ENCODE measurements at regions not wholly inside any gene's neighbourhood (a gene's known extent, or its start where the extent isn't known, plus 50 kb on each side); places are given as distances from the start of the nearest gene placed in this dataset.

DNA sequence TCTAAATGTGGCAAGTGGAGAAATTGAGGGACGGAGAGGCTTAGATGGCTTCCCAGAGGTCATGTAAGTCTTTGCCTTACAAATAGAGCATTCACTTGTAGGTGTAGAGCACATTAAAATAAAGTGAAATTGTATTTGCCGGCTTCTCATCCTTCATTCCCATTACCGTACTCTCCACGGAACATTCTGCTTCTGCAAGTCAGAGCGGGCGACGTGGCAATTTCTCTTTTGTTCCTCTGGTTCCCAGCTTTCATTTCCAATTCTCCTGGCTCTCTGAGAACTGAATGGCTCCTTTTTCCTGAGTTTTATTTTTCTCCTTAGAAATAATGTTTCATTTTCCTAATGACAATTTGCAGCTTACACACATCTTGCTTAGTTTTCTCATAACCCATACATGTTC, 51.3 kb upstream of the PFKP start:
- no peak for DNase-seq

DNA sequence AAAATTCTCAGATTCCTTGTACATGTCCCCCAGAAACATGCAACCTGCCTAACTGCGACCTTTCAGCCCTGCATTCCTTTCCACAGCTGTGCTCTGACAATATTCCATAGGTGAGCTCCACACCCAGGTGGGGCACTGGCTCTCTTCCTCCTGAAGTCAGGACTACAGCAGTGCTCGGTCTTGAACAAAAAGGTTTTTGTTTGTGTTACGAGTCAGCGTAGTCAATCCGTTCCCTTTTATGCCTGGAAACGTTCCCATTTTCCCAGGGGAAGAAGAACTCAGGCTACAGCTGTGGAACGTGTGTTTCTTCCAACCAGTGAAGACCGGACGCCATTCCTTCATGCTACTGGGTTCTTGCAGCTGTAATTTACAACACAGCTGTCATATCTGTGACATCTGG, 52.4 kb upstream of the PFKP start:
- DNase-seq = no peak

DNA sequence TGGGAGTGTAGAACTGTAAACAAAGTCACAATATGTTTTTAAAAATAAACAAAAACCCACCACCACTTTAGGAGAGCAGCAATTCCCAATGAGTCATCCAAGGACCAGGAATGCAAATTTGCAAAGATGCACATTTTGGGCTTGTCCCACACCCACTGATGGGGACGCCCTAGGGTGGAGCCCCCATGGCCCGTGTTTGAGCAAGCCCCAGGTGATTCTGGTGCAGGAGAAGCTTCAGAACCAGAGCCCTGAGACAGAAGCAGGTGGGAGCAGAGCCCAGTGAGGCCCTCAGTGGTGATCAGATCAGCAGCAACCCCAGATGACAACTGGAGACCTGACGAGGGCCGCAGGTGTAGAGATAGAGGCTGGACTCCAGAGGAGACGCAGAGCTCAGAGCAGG, 55.1 kb upstream of the PFKP start:
- DNase-seq = no peak

DNA sequence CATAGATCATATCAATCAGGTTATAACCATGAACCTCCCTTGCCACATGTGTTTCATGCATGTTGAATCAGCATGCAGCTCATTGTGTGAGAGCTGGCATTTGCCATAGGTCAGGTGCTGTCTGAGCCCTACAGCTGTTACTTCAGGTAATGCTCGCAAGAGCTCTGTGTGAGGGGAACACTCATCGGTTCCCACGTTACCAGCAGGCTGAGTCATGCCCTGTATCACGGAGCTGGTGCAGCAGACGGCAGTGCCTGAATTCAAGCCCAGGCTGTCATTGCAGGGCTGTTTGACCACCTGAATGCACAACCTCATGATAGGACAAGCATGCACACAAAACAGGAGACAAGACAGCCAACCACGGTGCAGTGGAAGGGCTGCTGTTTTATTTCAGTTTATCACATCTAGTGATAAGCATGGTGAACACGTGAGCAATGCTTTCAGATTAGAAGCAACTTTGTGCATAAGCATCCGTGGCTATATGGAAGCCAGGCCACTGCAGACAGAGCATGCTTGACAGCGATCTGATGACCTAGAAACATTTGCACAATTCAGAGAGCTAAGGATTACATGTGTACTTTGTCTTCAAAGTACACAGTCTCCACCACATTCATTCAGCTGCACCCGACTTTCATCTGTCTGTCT, 56.4 kb upstream of the PFKP start:
- no peak for DNase-seq

- no peak for DNase-seq
Observed at GRCh38 chr10:3010334-3010733, 57.0 kb upstream of the PFKP start.

DNA sequence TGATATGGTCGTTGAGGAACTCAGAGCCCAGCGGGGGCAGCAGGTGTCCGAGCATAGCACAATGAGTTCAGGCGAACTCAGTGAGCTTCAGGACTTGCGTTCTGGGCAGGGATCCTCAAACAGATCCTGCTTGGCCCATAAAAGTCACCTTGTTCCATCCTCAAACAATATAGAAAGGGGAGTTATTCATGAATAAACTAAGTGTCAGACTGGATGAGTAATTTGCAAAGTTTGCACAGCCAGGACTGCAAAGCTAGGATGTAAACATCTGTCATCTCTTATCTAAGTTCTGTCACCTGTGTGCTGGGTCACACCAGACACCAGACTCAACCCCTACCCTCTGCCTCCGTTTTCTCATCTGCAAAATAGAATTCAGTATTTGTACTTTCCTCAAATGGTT, 58.0 kb upstream of the PFKP start:
- no peak for DNase-seq

- DNase-seq = no peak
Observed at GRCh38 chr10:3008518-3009195, 58.7 kb upstream of the PFKP start.

GRCh38 chr10:3006607-3007006, 60.7 kb upstream of the PFKP start:
- no peak for DNase-seq

DNA sequence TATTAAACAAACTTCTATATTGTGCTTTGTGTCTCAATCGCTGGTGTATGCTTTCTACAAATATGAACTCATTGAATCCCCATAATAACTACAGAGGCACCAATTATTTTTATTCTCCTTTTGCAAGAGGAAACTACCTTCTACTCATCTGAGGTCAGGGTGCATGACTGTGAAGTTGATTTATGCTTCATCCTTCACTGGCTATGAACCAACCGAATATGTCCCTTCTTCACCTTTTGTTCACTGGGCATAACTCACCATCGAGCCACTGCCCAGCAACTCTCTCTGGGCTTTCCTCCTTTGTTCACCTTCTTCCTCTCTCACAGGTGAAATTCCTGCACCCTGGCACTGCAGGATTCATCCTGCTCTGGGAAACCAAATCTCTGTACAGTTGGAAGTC, 61.3 kb upstream of the PFKP start:
- no peak for DNase-seq

DNA sequence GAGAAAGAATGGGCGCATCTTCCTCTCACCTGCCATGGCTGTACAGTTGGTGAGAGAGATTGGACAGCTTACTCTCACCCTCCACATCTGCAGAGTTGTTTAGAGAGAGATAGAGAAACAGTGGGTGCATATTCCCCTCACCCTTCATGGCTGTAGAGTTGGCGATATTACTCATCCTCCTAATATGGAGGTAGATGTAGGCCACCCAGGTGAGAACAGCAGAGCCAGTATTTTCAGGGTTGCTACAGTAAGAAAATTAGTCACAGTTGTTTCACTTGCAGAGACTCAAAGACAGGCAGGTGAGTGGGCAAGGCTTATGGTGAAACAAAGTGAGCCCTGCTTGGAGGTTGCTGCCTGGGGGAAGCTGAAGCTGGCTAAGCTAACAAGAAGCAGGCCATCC, 65.0 kb upstream of the PFKP start:
- no peak for DNase-seq

GRCh38 chr10:3000048-3000447, 67.3 kb upstream of the PFKP start:
- no peak for DNase-seq

- DNase-seq = no peak
Observed at GRCh38 chr10:2994221-2994961, 73.0 kb upstream of the PFKP start.

GRCh38 chr10:2993636-2994035, 73.7 kb upstream of the PFKP start:
- no peak for DNase-seq

- no peak for DNase-seq
Observed at GRCh38 chr10:2992401-2993198, 74.7 kb upstream of the PFKP start.

DNA sequence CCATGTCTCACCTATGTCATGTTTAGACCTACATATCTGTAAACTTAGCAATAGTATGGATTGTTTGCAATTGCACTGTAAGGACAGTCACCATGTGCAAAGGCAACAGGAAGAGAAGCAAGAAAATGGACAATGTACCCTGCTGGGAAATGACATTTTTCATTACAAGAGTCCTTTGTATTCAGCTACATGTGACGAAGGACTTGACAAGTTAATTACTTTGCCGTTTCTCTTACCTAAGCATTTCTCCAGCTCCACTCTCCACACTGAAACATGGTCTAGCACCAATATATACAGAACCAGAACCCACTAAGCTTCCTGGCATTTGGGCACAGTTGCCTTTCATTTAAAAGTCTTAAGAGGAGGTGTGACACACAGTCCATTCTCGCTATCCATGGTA, 76.6 kb upstream of the PFKP start:
- DNase-seq = no peak

DNA sequence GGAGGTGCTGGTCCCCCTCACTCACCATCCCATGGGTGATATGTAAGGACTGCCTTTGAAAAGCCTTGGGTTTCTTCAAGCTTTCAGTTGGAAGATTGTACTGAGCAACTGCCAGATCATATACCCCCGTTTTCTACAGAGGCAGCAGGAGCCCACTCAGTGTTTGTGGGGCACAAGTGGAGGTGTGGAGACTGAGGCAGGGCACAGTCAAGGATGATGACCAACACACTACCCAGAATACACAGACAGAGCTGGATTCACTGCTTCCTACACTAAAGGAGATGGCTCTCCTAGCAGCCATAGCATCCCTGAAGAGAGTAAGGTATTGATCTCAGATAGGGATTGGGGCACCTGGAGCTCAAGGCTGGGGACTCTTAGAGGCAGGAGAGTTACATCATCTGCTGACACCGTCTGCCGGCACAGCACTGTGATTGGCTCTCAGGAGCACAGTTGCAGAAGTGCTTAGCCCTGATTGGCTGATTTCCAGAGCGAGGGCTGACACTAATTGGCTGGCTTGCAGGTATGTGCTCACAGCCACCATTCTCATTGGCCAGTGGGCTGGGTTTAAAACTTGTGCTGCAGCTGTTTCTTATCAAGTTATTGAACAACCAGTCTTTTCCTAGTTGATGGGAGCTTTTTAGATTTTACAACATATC, 77.9 kb upstream of the PFKP start:
- no peak for DNase-seq

DNA sequence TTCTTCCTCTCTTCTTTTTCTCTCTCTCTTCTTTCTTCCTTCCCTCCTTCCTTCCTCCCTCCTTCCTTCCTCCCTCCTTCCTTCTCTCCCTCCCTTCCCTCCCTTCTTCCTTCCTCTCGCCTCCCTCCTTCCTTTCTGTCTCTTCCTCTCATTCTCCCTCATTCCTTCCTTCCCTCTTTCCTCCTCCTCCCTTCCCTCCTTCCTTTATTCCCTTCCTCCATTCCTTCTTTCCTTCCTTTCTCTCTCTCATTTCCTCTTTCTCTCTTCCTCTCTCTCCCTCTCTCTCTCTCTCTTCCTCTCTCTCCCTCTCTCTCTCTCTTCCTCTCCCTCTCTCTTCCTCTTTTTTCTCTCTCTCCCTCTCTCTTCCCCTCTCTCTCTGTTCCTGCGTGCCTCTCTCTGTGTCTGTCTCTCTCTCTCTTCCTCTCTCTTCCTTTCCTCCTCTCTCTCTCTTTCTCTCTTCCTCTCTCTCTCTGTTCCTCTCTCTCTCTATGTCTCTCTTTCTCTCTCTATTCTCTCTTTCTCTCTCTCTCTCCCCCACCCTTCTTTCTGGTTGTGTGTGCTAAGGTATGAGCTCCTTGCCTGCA, 80.1 kb upstream of the PFKP start:
- no peak for DNase-seq

- no peak for DNase-seq
Observed at GRCh38 chr10:2986391-2986801, 81.0 kb upstream of the PFKP start.

DNA sequence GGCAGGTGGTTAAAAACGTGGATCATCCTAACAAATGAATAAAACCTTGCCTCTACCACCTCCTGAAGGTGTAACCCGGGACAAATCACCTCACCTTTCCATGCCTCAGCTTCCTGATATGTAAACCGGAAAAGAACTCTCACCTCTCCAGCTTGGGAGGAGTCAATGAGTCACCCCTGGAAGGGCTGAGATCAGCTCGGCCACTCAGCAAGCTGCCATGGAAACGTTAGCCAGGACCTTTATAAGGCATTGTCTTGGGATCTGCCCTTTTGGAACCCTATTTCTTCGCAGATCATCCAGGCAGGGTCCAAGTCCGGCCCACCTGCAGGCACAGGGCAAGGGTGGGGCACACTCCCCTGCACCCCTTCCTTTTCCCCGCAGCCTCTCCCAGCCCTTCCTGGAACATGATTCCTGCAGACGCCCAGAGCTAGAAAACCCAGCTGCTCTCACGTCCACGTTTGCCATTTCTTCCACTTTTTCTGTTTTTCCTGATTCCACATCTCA, 81.6 kb upstream of the PFKP start:
- no peak for DNase-seq

- DNase-seq = no peak
Observed at GRCh38 chr10:2984682-2985081, 82.7 kb upstream of the PFKP start.

DNA sequence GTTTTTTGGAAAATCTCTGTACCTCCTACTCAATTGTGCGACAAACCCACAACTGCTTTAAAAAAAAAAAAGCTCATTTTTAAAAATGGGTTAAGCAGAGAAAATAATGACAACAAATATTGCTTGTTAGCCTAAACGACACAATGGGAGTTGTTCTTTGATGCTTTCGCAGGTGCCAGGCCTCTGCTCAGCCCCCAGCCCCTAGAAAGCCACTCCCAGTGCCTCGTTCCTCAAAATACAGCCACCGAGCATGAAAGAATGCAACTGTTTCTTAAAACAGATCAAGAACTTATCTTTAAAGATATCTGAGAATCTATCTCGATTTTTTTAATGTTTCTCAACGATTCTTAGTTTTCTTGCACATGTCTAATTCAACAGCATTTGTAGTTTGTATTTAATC, 85.2 kb upstream of the PFKP start:
- DNase-seq = no peak

DNA sequence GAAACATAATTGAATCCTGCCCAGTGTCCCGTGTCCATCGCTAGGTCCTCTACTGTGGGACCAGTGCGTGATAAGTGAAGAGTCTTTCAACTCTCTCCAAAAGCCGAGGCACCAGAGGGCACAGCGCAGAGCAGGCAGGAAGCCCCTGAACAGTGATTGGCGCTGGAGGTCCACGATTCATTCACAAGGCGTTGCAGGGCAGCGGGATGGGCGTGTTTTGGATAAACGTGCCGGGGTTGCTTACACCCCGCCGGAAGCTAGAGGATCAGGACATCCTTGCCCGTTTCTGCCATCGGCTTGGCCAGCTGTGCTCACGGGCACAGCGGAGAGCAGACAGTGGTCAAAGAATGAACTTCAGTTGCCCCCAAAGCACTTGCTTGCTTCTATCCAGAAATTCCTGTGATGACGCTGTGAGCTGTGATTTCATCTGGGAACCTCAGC, 86.0 kb upstream of the PFKP start:
- DNase-seq = no peak
